ENCODE measurements at regions not wholly inside any gene's neighbourhood (a gene's known extent, or its start where the extent isn't known, plus 50 kb on each side); places are given as distances from the start of the nearest gene placed in this dataset.

- TF ChIP-seq CTCF (IDR thresholded peaks at IDR 0.05) (no peak), POLR2AphosphoS5 (IDR thresholded peaks at IDR 0.05) (no peak)
Observed at GRCh38 chr9:24462951-24463350, 82.7 kb downstream of the IZUMO3 start.
